ENCODE measurements at regions not wholly inside any gene's neighbourhood (a gene's known extent, or its start where the extent isn't known, plus 50 kb on each side); places are given as distances from the start of the nearest gene placed in this dataset.
"Not testable (repeated sequence)": the region's sequence is repeated elsewhere in the genome, so short reads cannot be mapped to it uniquely, and the experiment has no call there.

GRCh38 chr11:134979089-134979457 lies 567.0 kb upstream of the B3GAT1 start:
- H3K36me3 ChIP-seq (ENCODE audit: control insufficient read depth in 2 of 2, insufficient read depth in 1 of 2, low read length in 2 of 2); H3K9me3 ChIP-seq (ENCODE audit: control insufficient read depth, insufficient read depth, low read depth, low read length); H3K4me1 ChIP-seq (ENCODE audit: control insufficient read depth, insufficient read depth, low read length); POLR2A ChIA-PET; H3K27ac ChIP-seq (ENCODE audit: extremely low read depth, low read depth, low read length); H3K4me3 ChIP-seq (ENCODE audit: low read depth, low read length): not testable (repeated sequence)
- CTCF ChIA-PET = interaction anchor here (0.6 to 0.9 kb wide), 3 partner anchors 16 to 110 kb away, joined by 3 read pairs; no protein-coding TSS in a partner anchor

- Histone ChIP-seq H3K36me3 (ENCODE audit: control insufficient read depth in 2 of 2, insufficient read depth in 1 of 2, low read length in 2 of 2) (no peaks in the 10 kb centered on the region), H3K9me3 (ENCODE audit: control insufficient read depth, insufficient read depth, low read depth, low read length) (no peaks in the 10 kb centered on the region), H3K4me3 (ENCODE audit: low read depth, low read length) (no peak overlapping the region), H3K27ac (ENCODE audit: extremely low read depth, low read depth, low read length) (no peak overlapping the region), H3K4me1 (ENCODE audit: control insufficient read depth, insufficient read depth, low read length) (no peaks in the 10 kb centered on the region)
- POLR2A ChIA-PET = no interaction called here
- TF ChIP-seq EGR2 (tag by site-specific recombination; IDR thresholded peaks at IDR 0.05; ENCODE audit: low read depth) = peak; percentile 26; the same call in 1 of the 2 replicates
- TF ChIP-seq ZFP37 (tag by site-specific recombination; IDR thresholded peaks at IDR 0.05) = no peak
- CTCF ChIA-PET = interaction anchor here (0.6 to 0.9 kb wide), 2 partner anchors 97 to 110 kb away, joined by 3 read pairs; no protein-coding TSS in a partner anchor
Observed at GRCh38 chr11:134978388-134979088, 566.5 kb upstream of the B3GAT1 start.

GRCh38 chr11:134976551-134976950 lies 564.5 kb upstream of the B3GAT1 start:
- POLR2A ChIA-PET = no interaction called here
- H3K4me3 ChIP-seq (ENCODE audit: low read depth, low read length) = no peak overlapping the region
- no peaks in the 10 kb centered on the region for H3K9me3 ChIP-seq (ENCODE audit: control insufficient read depth, insufficient read depth, low read depth, low read length)
- H3K27ac ChIP-seq (ENCODE audit: extremely low read depth, low read depth, low read length) = no peak overlapping the region
- CTCF ChIA-PET = interaction anchor here (0.6 kb wide), 1 partner anchor 96 kb away, joined by 4 read pairs; no protein-coding TSS in a partner anchor
- no peaks in the 10 kb centered on the region for H3K36me3 ChIP-seq (ENCODE audit: control insufficient read depth in 2 of 2, insufficient read depth in 1 of 2, low read length in 2 of 2)
- TF ChIP-seq ZBTB44 (tag by site-specific recombination; IDR thresholded peaks at IDR 0.05) = no peak
- TF ChIP-seq GLIS2 (tag by site-specific recombination; IDR thresholded peaks at IDR 0.05) = no peak
- TF ChIP-seq ZSCAN23 (tag by site-specific recombination; IDR thresholded peaks at IDR 0.05) = no peak
- TF ChIP-seq ZBTB21 (tag by site-specific recombination; IDR thresholded peaks at IDR 0.05) = no peak
- no peak for TF ChIP-seq TRIM28 (IDR thresholded peaks at IDR 0.05; ENCODE audit: borderline replicate concordance, low read length)
- TF ChIP-seq ZNF19 (tag by site-specific recombination; IDR thresholded peaks at IDR 0.05; ENCODE audit: low read depth) = no peak
- TF ChIP-seq SALL2 (tag by site-specific recombination; IDR thresholded peaks at IDR 0.05; ENCODE audit: borderline replicate concordance) = no peak
- no peak for TF ChIP-seq ZNF350 (tag by site-specific recombination; IDR thresholded peaks at IDR 0.05)
- TF ChIP-seq ZNF843 (tag by site-specific recombination; IDR thresholded peaks at IDR 0.05) = no peak
- no peak for TF ChIP-seq ZNF335 (tag by site-specific recombination; conservative IDR thresholded peaks at IDR 0.05)
- TF ChIP-seq ZNF16 (tag by site-specific recombination; IDR thresholded peaks at IDR 0.05; ENCODE audit: low read depth) = no peak
- no peak for TF ChIP-seq ZNF202 (tag by site-specific recombination; IDR thresholded peaks at IDR 0.05; ENCODE audit: borderline replicate concordance)
- no peak for TF ChIP-seq ZSCAN16 (tag by site-specific recombination; IDR thresholded peaks at IDR 0.05)
- no peak for TF ChIP-seq GLI2 (tag by site-specific recombination; IDR thresholded peaks at IDR 0.05; ENCODE audit: borderline replicate concordance, low read depth)
- TF ChIP-seq ZNF433 (tag by site-specific recombination; IDR thresholded peaks at IDR 0.05; ENCODE audit: low read depth) = no peak
- no peak for TF ChIP-seq ZBTB48 (tag by site-specific recombination; IDR thresholded peaks at IDR 0.05)
- no peak for TF ChIP-seq ZNF473 (tag by site-specific recombination; IDR thresholded peaks at IDR 0.05)
- no peak for TF ChIP-seq ZNF146 (tag by site-specific recombination; IDR thresholded peaks at IDR 0.05)
- TF ChIP-seq ZNF560 (tag by site-specific recombination; IDR thresholded peaks at IDR 0.05; ENCODE audit: borderline replicate concordance) = no peak
- H3K4me1 ChIP-seq (ENCODE audit: control insufficient read depth, insufficient read depth, low read length) = no peaks in the 10 kb centered on the region

Measured in HEK293 (cell line).